Ishikawa (cell line): ENCODE measurements at regions not wholly inside any gene's neighbourhood (a gene's known extent, or its start where the extent isn't known, plus 50 kb on each side); places are given as distances from the start of the nearest gene placed in this dataset.

Experiments
- CEBPB ChIP-seq: IDR thresholded peaks from 2 replicates; pipeline ENCODE4 v1.6.1; 2012
- EGR1 ChIP-seq: IDR thresholded peaks from 2 replicates; pipeline ENCODE4 v1.6.1; 2012
- EP300 ChIP-seq: IDR thresholded peaks from 2 replicates; pipeline ENCODE4 v1.6.1; 2012; ENCODE audit warnings: borderline replicate concordance
- FOXM1 ChIP-seq: IDR thresholded peaks from 2 replicates; pipeline ENCODE4 v1.6.1; 2012; ENCODE audit warnings: low read depth, borderline replicate concordance
- TAF1 ChIP-seq: IDR thresholded peaks from 2 replicates; pipeline ENCODE4 v1.6.1; 2012; ENCODE audit warnings: low read depth, mild to moderate bottlenecking
- TEAD4 ChIP-seq: IDR thresholded peaks from 2 replicates; pipeline ENCODE4 v1.6.1; 2012
- TF ChIP-seq, protein P1 (sequence below): IDR thresholded peaks from 2 replicates; pipeline ENCODE4 v1.6.1; 2012
- TF ChIP-seq, protein P2 (sequence below): IDR thresholded peaks from 2 replicates; pipeline ENCODE4 v1.6.1; 2012
- TF ChIP-seq, protein P3 (sequence below): IDR thresholded peaks from 2 replicates; pipeline ENCODE4 v1.6.1; 2012; ENCODE audit warnings: low read depth, mild to moderate bottlenecking

DNA sequence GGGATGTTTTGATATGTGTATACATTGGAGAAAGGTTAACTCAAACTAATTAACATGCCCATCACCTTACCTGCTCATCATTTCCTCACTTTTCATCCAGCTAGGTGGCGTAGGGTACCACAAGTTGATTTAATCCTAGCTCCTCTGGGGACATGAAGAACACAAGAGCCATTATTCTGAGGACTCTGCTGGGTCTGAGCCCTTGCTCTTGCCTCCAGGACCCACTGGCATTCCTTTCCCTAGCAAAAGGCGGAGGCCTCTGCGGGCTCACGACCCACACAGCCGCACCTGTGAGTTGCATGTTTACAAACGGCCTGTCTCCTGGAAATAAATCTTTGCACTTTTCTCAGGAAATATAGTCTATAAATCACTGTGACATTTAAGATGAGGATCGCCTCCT is 871.9 kb downstream of the TBC1D22A start:
- TF ChIP-seq, protein P1, sequence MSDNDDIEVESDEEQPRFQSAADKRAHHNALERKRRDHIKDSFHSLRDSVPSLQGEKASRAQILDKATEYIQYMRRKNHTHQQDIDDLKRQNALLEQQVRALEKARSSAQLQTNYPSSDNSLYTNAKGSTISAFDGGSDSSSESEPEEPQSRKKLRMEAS, result no peak
- TF ChIP-seq TAF1, result no peak
- TF ChIP-seq, protein P2, sequence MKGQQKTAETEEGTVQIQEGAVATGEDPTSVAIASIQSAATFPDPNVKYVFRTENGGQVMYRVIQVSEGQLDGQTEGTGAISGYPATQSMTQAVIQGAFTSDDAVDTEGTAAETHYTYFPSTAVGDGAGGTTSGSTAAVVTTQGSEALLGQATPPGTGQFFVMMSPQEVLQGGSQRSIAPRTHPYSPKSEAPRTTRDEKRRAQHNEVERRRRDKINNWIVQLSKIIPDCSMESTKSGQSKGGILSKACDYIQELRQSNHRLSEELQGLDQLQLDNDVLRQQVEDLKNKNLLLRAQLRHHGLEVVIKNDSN, result no peak
- TF ChIP-seq EP300, result no peak
- TF ChIP-seq CEBPB, result no peak
- TF ChIP-seq, protein P3, sequence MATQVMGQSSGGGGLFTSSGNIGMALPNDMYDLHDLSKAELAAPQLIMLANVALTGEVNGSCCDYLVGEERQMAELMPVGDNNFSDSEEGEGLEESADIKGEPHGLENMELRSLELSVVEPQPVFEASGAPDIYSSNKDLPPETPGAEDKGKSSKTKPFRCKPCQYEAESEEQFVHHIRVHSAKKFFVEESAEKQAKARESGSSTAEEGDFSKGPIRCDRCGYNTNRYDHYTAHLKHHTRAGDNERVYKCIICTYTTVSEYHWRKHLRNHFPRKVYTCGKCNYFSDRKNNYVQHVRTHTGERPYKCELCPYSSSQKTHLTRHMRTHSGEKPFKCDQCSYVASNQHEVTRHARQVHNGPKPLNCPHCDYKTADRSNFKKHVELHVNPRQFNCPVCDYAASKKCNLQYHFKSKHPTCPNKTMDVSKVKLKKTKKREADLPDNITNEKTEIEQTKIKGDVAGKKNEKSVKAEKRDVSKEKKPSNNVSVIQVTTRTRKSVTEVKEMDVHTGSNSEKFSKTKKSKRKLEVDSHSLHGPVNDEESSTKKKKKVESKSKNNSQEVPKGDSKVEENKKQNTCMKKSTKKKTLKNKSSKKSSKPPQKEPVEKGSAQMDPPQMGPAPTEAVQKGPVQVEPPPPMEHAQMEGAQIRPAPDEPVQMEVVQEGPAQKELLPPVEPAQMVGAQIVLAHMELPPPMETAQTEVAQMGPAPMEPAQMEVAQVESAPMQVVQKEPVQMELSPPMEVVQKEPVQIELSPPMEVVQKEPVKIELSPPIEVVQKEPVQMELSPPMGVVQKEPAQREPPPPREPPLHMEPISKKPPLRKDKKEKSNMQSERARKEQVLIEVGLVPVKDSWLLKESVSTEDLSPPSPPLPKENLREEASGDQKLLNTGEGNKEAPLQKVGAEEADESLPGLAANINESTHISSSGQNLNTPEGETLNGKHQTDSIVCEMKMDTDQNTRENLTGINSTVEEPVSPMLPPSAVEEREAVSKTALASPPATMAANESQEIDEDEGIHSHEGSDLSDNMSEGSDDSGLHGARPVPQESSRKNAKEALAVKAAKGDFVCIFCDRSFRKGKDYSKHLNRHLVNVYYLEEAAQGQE, result no peak
- TF ChIP-seq FOXM1, result no peak
- no peak for TF ChIP-seq EGR1
- TF ChIP-seq TEAD4, result no peak
